Left lung (tissue), 4 donors: ENCODE measurements at regions not wholly inside any gene's neighbourhood (a gene's known extent, or its start where the extent isn't known, plus 50 kb on each side); places are given as distances from the start of the nearest gene placed in this dataset.
"Not testable (repeated sequence)": the region's sequence is repeated elsewhere in the genome, so short reads cannot be mapped to it uniquely, and the experiment has no call there.

Experiments
- ATAC-seq: fragments of 200-7000 bp; cut with Tn5 transposase; one replicate; pipeline ENCODE4 v1.9.1; 2020; ENCODE audit warnings: moderate library complexity
- DNase-seq, 4 donors: peaks; one replicate each; pipeline ENCODE4 v3.0.0-alpha.2; 2013 to 2020
- H3K27ac ChIP-seq, 2 donors: fragments of 200-600 bp; sonication (generic) in 1 of 2; one replicate each; pipeline versions ENCODE4 v1.5.0 to v1.8.0; 2020 to 2021
- H3K27me3 ChIP-seq, 2 donors: fragments of 200-600 bp; sonication (generic) in 1 of 2; one replicate each; pipeline versions ENCODE4 v1.5.0 to v1.8.0; 2020 to 2021
- H3K36me3 ChIP-seq, 2 donors: fragments of 200-600 bp; sonication (generic) in 1 of 2; one replicate each; pipeline versions ENCODE4 v1.5.0 to v1.8.0; 2020 to 2021
- H3K4me1 ChIP-seq, 2 donors: fragments of 200-600 bp; one replicate each; pipeline ENCODE4 v1.8.0; 2021
- H3K4me3 ChIP-seq, 2 donors: fragments of 200-600 bp; sonication (generic) in 1 of 2; one replicate each; pipeline versions ENCODE4 v1.5.0 to v1.8.0; 2020 to 2021; ENCODE audit warnings: mild to moderate bottlenecking in 1 of 2
- H3K9me3 ChIP-seq, 2 donors: fragments of 200-600 bp; sonication (generic) in 1 of 2; one replicate each; pipeline versions ENCODE4 v1.5.0 to v1.8.0; 2020 to 2021
- intact Hi-C, 2 donors: fragments of 100-400 bp; cut with DNase I; formaldehyde crosslinking; loops; one replicate each; pipeline versions ENCODE4 v1.11.2 to v1.14.2; 2022
- TF ChIP-seq, protein P1 (sequence below), 2 donors: fragments of 200-600 bp; sonication (generic) in 1 of 2; IDR thresholded peaks; one replicate each; pipeline versions ENCODE4 v1.5.0 to v1.8.0; 2021; ENCODE audit warnings: antibody characterized with exemption in 2 of 2
- donor health status: DM: no; HTN: yes; CAD: no.
- donor health status: DM: no; HTN: no; CAD: no.

DNA sequence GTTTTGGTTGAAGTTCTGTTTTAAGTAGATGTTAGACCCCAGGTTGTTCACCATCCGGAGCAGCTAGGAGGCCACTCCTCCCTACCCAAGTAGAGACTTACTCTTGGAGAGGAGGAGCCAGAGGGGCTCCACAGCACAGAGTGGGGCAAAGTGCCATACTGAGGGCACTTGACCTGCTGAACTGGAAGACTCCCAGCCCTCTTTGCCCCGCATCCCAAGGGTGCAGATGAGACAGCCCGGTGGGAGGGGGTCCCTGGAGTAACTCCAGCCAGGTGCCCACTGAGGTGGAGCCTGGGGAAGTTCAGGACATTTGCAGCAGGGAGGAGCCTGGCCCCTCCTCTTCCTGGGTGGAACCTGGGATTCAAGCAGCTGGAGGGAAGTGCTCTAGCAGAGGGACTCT, 102.1 kb upstream of the GPR6 start:
- H3K27ac ChIP-seq = no peak overlapping the region
- H3K4me3 ChIP-seq = no peak overlapping the region
- TF ChIP-seq, protein P1, sequence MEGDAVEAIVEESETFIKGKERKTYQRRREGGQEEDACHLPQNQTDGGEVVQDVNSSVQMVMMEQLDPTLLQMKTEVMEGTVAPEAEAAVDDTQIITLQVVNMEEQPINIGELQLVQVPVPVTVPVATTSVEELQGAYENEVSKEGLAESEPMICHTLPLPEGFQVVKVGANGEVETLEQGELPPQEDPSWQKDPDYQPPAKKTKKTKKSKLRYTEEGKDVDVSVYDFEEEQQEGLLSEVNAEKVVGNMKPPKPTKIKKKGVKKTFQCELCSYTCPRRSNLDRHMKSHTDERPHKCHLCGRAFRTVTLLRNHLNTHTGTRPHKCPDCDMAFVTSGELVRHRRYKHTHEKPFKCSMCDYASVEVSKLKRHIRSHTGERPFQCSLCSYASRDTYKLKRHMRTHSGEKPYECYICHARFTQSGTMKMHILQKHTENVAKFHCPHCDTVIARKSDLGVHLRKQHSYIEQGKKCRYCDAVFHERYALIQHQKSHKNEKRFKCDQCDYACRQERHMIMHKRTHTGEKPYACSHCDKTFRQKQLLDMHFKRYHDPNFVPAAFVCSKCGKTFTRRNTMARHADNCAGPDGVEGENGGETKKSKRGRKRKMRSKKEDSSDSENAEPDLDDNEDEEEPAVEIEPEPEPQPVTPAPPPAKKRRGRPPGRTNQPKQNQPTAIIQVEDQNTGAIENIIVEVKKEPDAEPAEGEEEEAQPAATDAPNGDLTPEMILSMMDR (IDR thresholded peaks at IDR 0.05) = no peak
- H3K36me3 ChIP-seq = no peaks in the 10 kb centered on the region
- no peaks in the 10 kb centered on the region for H3K27me3 ChIP-seq
- DNase-seq (no peak), ATAC-seq (no peak)
- H3K4me1 ChIP-seq = peaks cover 0 to 7% of the 10 kb centered on the region in 2 donors
- intact Hi-C loops = no loop called here
- H3K9me3 ChIP-seq = no peaks in the 10 kb centered on the region

DNA sequence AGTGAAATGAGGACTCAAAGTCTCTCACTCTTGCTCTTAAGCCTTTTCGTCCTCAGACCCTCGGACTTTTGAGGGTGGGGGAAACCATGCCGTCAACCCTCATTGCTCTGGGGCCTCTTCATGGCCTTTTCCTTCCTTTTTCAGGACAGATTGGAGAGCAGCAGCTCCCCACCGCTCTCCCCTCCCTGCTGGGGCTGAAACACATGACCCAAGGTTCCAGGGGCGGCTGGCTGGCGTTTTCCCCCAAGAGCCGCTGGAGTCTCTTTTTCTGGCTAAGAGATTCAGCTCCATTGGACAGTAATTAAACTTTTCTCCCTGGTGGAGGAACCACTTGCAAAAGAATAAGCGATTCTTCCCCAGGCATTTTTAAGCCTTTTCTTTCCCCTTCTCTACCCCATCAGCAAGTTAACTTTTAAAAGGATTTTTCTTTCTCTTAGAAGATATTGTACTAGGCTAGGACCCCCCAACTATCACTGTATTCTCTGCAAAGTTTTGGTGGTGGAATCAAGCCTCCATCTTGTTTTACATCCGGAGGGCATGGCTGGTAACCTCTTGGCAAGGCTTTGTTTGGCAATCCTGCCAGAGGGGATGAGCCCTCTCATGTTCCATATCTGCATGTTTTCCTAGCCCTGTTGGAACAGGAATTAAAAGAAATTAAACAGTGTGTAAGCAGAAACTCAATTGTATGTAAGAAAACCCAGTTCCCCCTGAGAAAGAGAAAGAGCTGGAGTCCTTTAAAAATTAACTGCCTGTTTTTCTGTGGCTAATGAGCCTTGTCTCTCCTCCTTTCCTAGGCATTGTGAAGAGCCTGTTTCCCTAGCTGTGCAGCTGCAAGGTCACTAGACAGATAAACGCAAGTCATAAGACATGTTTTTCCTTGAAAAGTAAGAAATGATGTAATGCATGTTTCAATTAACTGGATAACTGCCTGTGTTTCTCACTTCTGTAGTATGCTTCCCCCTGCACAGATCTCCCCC, 100.8 kb upstream of the GPR6 start:
- DNase-seq (no peak), ATAC-seq (no peak)
- Histone ChIP-seq H3K4me1 (peaks cover 0 to 7% of the 10 kb centered on the region in 2 donors), H3K9me3 (peaks cover 0 to 2% of the 10 kb centered on the region in 2 donors), H3K36me3 (no peaks in the 10 kb centered on the region), H3K27ac (no peak overlapping the region), H3K4me3 (no peak overlapping the region), H3K27me3 (no peaks in the 10 kb centered on the region)
- intact Hi-C loops = no loop called here
- TF ChIP-seq, protein P1 (IDR thresholded peaks at IDR 0.05) = no peak

DNA sequence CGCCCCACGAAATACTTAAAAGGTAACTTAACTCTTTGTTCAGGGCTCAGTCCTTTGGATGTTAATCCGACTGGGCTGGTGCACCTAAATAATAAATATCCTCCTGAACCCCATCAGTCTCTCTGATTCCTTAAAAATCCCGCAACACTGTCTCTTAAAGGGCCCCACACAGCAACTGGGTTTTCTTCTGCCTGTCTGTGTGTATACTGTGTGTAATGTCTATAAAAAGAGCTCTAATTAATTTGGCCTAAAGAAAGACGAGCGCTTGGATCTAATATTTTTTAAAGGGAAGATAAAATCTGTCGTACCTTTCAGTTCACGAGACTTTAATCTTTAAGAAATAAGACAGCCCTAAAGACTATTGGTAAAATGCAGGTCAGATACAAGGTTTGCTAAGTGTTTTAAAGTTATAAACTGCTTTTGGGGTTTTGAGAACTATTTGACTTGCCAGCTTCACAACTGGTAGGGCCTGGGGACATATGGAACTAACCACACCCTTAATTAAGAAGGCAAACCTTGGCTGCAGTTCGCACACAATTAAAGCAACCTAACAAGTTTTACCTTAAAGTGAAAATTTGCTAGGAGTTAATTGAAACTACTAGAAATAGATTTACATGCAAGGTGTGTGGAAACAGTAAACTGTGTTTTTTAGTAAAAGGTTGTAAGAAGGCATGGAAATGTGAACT, 100.0 kb upstream of the GPR6 start:
- H3K4me1 ChIP-seq, H3K9me3 ChIP-seq, intact Hi-C loops, H3K36me3 ChIP-seq, H3K27me3 ChIP-seq, ATAC-seq, DNase-seq, H3K4me3 ChIP-seq, H3K27ac ChIP-seq: not testable (repeated sequence)

DNA sequence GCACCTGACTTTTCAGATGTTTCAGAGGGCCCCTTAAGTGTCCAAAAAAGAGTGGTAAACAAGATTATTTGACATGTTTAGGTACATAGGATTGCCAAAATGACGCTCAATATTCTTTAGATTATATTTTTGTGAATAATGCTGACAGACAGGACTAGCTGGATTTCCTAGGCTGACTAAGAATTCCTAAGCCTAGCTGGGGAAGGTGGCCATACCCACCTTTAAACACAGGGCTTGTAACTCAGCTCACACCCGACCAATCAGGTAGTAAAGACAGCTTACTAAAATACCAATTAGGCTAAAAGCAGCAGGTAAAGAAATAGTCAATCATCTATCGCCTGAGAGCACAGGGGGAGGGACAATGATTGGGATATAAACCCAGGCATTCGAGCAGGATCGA, 99.0 kb upstream of the GPR6 start:
- H3K27me3 ChIP-seq, H3K9me3 ChIP-seq, H3K4me3 ChIP-seq, H3K36me3 ChIP-seq, ATAC-seq, intact Hi-C loops, H3K4me1 ChIP-seq, DNase-seq, H3K27ac ChIP-seq: not testable (repeated sequence)

DNA sequence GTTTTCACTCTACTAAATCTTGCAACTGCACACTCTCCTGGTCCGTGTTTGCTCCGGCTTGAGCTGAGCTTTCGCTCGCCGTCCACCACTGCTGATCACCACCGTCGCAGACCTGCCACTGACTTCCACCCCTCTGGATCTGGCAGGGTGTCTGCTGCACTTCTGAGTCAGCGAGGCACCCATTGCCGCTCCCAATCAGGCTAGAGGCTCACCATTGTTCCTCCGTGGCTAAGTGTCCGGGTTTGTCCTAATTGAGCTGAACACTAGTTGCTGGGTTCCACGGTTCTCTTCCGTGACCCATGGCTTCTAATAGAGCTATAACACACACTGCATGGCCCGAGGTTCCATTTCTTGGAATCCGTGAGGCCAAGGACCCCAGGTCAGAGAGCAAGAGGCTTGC, 98.6 kb upstream of the GPR6 start:
- ATAC-seq (no peak), DNase-seq (no peak)
- Histone ChIP-seq H3K27me3 (no peaks in the 10 kb centered on the region), H3K27ac (no peak overlapping the region), H3K4me1 (no peaks in the 10 kb centered on the region), H3K4me3 (no peak overlapping the region), H3K36me3 (no peaks in the 10 kb centered on the region), H3K9me3 (peaks cover 0 to 2% of the 10 kb centered on the region in 2 donors)
- intact Hi-C loops = no loop called here
- TF ChIP-seq, protein P1 (IDR thresholded peaks at IDR 0.05) = no peak

DNA sequence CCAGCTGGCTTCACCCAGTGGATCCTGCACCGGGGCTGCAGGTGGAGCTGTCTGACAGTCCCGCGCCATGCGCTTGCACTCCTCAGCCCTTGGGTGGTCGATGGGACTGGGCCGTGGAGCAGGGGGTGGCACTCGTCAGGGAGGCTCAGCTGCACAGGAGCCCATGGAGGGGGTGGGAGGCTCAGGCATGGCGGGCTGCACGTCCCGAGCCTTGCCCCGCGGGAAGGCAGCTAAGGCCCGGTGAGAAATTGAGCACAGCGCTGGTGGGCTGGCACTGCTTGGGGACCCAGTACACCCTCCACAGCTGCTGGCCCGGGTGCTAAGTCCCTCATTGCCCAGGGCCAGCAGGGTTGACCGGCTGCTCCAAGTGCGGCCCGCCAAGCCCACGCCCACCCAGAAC, 97.0 kb upstream of the GPR6 start:
- ATAC-seq, H3K4me3 ChIP-seq, H3K27ac ChIP-seq, H3K27me3 ChIP-seq, H3K36me3 ChIP-seq, H3K9me3 ChIP-seq, intact Hi-C loops, H3K4me1 ChIP-seq, DNase-seq: not testable (repeated sequence)

DNA sequence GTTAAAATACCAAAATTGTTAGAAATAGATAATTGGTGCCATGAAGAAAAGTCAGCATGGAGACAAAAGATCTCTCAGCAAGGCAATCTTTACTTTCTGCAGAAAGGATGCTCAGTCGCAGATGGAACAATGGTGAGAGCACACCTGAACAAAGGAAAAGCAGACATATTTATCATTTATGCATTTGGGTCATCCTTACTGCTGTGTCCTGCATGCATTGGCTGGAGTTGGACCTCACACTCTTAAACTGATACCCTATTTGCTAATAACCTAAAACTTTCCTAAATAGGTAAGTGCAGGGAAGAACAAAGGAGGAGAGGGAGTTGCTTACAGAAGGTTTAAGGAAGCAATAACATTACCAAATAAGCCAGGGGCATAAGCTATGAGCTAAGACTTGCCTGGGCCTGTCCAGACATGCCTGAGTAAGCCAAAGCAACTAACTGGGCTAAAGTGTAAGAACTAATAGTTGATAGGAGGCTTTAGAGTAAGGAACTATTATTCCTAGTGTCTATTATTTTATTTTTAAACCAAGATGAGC, 96.1 kb upstream of the GPR6 start:
- intact Hi-C loops, ATAC-seq, DNase-seq: not testable (repeated sequence)

More for the DNA sequence above, 96.1 kb upstream of the GPR6 start:
- H3K4me3 ChIP-seq, H3K9me3 ChIP-seq, H3K4me1 ChIP-seq, H3K36me3 ChIP-seq, H3K27me3 ChIP-seq: not testable (repeated sequence)
- H3K27ac ChIP-seq = peak overlapping the region in 1 of 2 donors; percentile 31
